ENCODE measurements at regions not wholly inside any gene's neighbourhood (a gene's known extent, or its start where the extent isn't known, plus 50 kb on each side); places are given as distances from the start of the nearest gene placed in this dataset.

DNA sequence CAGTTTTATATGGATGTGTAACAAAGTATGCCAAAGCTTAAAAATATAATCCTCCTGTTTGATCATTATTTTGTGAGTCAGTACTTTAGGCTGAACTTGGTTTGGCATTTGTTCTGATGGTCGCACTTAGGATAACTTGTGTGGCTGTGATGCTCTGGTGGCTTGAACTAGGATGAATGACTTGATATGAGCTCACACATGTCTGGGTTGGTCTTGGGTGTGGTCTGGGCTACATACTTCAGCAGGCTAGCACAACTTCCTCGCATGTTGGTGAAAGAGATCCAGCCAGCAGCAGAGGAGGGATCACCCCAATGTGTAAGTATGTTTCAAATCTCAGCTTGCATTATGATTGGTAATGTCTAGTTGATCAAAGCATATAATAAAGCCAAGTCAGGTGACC lies 969.1 kb upstream of the PCDH9 start:
- TF ChIP-seq POLR2A (IDR thresholded peaks at IDR 0.05) (no peak), CTCF (IDR thresholded peaks at IDR 0.05) (no peak)
